ENCODE measurements at regions not wholly inside any gene's neighbourhood (a gene's known extent, or its start where the extent isn't known, plus 50 kb on each side); places are given as distances from the start of the nearest gene placed in this dataset.
"Not testable (repeated sequence)": the region's sequence is repeated elsewhere in the genome, so short reads cannot be mapped to it uniquely, and the experiment has no call there.

DNA sequence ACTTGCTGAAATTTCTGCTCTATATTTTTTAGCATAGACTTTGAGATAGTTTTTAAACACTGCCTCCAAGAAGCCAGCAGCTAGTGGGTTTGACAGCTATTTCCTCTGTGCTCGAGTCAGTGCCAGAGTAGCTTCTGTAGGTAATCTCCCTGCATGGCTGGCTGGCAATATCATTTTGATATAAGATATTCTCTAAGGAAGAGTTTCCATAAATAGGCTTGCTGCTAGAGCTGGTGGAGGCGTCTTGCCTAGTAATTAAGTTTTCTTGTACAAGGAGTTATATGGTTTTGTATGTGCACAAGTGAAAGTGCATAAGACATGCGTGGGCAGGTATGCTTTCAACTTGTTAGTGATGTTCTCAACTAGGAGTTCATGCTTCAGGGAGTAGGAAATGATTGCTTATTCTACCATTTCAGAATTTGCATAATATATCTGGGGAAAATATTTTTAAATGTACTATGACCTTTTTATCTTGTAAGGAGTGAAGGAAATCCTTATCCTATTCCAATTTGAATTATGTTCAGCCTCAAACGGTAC lies 74.1 kb upstream of the CCL21 start:
- DNase-seq: no peak

DNA sequence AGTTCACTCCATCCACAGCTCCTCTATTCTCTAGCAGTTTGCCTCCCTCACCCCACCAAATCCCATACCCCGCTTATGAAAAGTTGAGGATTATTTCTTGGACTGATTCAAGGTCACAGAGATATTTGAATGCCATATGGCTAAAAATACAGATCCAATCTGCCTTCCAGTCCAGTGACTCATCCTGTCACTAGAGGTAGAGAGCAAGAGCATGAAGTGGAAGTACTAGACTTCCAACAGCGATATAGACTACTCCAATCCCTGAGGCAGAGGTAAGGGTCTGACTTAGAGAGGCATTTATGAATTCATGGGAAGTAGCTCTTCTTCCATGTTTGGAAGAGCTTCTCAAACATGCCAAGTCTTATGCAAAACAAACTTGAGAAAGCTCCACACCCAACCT lies 72.4 kb upstream of the CCL21 start:
- DNase-seq: no peak

DNA sequence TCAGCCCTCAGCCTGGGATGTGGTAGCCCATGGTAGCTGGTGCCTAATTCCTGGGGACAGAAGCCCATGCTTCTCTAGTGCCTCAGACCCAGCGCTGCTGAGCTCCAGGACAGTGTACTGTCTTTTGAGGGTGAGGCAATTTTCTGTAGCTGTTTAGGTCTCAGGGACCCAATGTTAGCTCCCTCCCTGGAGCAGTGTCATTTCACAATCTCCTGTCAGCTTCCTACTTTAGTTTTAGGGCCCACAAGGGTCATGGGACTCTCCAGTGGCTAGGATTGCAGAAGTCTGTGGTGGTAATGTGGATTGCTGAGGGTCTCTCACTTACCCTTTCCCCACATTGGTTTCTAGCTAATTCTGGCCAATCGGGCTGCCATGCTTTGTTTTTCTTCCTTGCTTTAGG lies 67.7 kb upstream of the CCL21 start:
- no peak for DNase-seq

DNA sequence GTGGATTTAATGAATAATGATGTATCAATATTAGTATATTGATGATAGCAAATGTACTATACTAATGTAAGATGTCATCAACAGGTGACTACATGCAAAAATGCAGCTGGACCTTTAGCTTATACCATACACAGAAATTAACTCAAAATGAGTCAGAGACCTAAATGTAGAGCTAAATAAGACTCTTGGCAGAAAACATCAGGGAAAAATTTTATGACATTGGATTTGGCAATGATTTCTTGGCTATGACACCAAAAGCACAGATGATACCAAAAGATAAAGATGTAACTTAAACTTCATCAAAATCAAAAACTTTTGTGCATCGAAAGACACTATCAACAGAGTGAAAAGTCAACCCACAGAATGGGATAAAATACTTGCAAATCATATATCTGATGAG lies 64.0 kb upstream of the CCL21 start:
- DNase-seq: no peak

DNA sequence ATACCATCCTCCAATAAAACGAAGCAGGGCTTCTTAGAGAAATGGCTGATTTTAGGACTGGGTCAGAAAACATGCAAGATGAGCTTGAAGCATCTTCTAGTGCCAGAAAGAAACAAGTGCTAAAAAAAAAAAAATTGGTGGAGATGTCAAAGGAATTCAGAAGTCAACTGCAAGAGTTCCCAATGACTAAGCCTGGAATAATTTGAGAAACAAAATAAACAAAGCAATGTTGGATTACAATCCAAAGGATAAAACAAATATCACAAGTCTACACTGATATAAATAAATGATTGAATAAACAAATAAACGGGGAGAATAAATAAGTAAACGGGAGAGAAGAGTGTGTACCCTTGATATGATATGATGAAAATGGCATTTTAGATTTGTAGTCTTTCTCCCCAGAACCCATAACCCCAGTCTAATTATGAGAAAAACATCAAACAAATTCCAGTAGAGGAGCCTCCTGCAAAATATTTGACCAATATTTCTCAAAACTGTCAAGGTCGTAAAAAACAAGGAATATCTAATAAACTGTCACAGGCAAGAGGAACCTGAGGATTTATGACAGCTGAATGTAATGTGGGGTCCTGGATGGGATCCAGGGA lies 63.5 kb upstream of the CCL21 start:
- no peak for DNase-seq

DNA sequence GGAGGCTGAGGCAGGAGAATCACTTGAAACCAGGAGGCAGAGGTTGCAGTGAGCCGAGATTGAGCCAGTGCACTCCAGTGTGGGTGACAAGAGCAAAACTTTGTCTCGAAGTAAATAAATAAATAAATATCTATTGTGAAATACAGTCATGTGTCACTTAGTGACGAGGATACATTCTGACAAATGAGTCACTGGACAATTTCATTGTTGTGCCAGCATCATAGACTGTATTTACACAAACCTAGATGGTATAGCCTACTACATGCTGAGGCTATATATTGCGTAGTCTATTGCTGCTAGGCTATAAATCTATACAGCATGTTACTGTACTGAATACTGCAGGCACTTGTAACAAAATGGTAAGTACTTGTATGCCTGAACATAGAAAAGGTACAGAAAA lies 61.1 kb upstream of the CCL21 start:
- no peak for DNase-seq

DNA sequence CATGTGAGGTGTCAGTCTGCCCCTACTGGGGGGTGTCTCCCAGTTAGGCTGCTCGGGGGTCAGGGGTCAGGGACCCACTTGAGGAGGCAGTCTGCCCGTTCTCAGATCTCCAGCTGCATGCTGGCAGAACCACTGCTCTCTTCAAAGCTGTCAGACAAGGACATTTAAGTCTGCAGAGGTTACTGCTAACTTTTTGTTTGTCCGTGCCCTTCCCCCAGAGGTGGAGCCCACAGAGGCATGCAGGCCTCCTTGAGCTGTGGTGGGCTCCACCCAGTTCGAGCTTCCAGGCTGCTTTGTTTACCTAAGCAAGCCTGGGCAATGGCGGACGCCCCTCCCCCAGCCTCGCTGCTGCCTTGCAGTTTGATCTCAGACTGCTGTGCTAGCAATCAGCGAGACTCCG lies 57.2 kb upstream of the CCL21 start:
- not testable (repeated sequence) for DNase-seq

DNA sequence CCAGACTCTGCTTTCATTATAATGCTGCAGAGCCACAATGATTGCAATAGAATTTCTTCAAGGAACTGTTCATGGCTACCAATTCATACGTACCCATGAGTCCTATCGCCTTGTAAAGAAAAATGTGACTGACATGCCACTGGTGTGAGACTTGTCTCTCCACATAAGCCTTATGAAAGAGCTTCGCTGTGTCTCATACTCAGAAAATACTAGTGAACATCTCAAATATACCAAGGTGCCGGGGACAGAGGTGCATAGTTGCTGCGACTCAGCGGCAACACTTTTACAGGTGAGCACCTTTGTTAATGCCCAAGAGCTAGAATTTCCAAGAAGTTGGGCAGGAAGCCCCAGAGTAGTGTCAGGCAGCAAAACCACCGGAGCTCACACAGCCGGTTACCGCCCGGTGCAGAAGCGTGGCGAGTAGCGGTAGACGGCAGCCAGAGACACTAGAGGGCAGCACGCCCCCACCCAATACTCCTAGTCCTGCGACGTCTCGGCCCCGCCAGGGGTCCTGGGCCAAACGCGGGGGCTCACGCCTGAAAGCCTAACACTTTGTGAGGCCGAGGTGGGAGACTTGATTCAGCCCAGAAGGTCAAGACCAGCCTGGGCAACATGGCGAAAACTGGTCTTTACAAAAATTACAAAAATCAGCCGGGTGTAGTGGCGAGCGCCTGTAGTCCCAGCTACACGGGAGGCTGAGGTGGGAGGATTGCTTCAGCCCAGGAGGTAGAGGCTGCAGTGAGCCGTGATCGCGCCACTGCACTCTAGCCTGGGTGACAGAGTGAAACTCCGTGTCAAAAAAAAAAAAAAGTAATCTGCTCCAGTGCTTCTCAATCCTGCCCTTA lies 50.5 kb upstream of the CCL21 start:
- DNase-seq: peak; percentile 6
